OCI-LY7 (cell line): ENCODE measurements at regions not wholly inside any gene's neighbourhood (a gene's known extent, or its start where the extent isn't known, plus 50 kb on each side); places are given as distances from the start of the nearest gene placed in this dataset.

Experiments used
- EZH2phosphoT487 ChIP-seq: fragments of 200-600 bp; sonication (generic); IDR thresholded peaks from 2 replicates; pipeline ENCODE4 v1.6.1; 2018; ENCODE audit warnings: low read depth, borderline replicate concordance, mild to moderate bottlenecking, mixed run types, antibody characterized with exemption, low read length, moderate library complexity, mixed read lengths
- TF ChIP-seq, protein P1 (sequence below): fragments of 200-600 bp; sonication (generic); conservative IDR thresholded peaks from 2 replicates; pipeline ENCODE4 v1.5.1; 2014; ENCODE audit warnings: mild to moderate bottlenecking, antibody characterized with exemption, low read length, moderate library complexity, mixed read lengths

DNA sequence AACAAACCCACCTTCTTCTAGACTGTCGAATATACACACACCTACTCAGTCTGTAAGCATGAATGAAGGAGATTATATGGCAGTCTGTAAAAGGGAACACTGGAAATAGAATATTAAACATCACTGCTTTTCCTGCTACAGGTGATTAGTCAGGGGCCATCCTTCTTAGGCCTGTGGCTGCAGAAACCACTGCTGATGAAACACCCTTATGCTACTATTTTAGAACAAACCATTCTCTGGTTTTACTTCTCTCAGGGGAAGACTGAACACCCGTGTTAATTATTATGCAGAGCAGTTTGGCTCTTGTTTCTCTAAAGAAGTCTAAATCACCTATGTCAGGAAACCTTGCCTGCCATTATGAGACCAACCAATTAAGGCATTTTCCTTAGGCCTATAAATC lies 351.1 kb upstream of the KLF6 start:
- TF ChIP-seq, protein P1, sequence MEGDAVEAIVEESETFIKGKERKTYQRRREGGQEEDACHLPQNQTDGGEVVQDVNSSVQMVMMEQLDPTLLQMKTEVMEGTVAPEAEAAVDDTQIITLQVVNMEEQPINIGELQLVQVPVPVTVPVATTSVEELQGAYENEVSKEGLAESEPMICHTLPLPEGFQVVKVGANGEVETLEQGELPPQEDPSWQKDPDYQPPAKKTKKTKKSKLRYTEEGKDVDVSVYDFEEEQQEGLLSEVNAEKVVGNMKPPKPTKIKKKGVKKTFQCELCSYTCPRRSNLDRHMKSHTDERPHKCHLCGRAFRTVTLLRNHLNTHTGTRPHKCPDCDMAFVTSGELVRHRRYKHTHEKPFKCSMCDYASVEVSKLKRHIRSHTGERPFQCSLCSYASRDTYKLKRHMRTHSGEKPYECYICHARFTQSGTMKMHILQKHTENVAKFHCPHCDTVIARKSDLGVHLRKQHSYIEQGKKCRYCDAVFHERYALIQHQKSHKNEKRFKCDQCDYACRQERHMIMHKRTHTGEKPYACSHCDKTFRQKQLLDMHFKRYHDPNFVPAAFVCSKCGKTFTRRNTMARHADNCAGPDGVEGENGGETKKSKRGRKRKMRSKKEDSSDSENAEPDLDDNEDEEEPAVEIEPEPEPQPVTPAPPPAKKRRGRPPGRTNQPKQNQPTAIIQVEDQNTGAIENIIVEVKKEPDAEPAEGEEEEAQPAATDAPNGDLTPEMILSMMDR = no peak
- no peak for TF ChIP-seq EZH2phosphoT487
